HepG2 (cell line): ENCODE measurements at regions not wholly inside any gene's neighbourhood (a gene's known extent, or its start where the extent isn't known, plus 50 kb on each side); places are given as distances from the start of the nearest gene placed in this dataset.

Experiments
- ATAC-seq: fragments of 200-7000 bp; cut with Tn5 transposase; 3 replicates; pipeline ENCODE4 v1.9.1; 2020; ENCODE audit warnings: mild to moderate bottlenecking, moderate library complexity
- BruUV-seq: library from RNA; stranded (reverse); fragments of 400-500 nt; replicated peaks from 2 replicates; lab custom pipeline; 2021; lab: Mats Ljungman, UMichigan
- CTCF ChIA-PET: fragments of 300-600 bp; formaldehyde crosslinking; extraction: SDS; loops from one replicate; lab custom pipeline; 2021; ENCODE audit warnings: low total read pairs, inconsistent platforms, low intra/inter-chr PET ratio; lab: Yijun Ruan, JAX
- POLR2A ChIA-PET: fragments of 350-600 bp; sonication (Branson Sonifier 250); formaldehyde crosslinking; loops from one replicate; lab custom pipeline; 2020; ENCODE audit warnings: antibody characterized with exemption, inconsistent platforms; lab: Yijun Ruan, JAX
- DNase-seq: peaks from one replicate; pipeline ENCODE4 v3.0.0-alpha.2; 2015; ENCODE audit warnings: low spot score
- FAIRE-seq: peaks from 3 replicates; lab custom pipeline; 2011; peaks lifted over from hg19 to GRCh38; lab: Jason Lieb, UNC
- H2AFZ ChIP-seq: one replicate; pipeline ENCODE4 v1.6.1; 2011; ENCODE audit warnings: low read length, inconsistent platforms
- H3K27ac ChIP-seq: fragments of 300-600 bp; 3 replicates; pipeline ENCODE4 v1.8.0; 2011; ENCODE audit warnings: mixed run types, mild to moderate bottlenecking, mixed read lengths, low read length, inconsistent platforms; ENCODE audit not compliant: insufficient read depth; ENCODE audit errors: extremely low read length
- H3K27me3 ChIP-seq, 2 experiments: fragments of 200-600 bp in 1 of 2; 2 replicates in 1 of 2; 3 replicates in 1 of 2; pipeline versions ENCODE4 v1.6.0 to v1.8.0; 2011; ENCODE audit warnings: low read length in 2 of 2, mild to moderate bottlenecking in 2 of 2, moderate library complexity in 2 of 2, inconsistent platforms in 1 of 2; ENCODE audit not compliant: insufficient read depth in 2 of 2, control insufficient read depth in 1 of 2
- H3K36me3 ChIP-seq, 2 experiments: fragments of 200-600 bp in 1 of 2; replicated peaks in 1 of 2; 2 replicates in 1 of 2; 3 replicates in 1 of 2; pipeline versions ENCODE4 v1.5.1 to v1.8.0; 2011; ENCODE audit warnings: low read length in 2 of 2, inconsistent platforms in 1 of 2; ENCODE audit not compliant: insufficient read depth in 2 of 2, control insufficient read depth in 1 of 2
- H3K4me1 ChIP-seq: 2 replicates; pipeline ENCODE4 v1.5.1; 2012; ENCODE audit warnings: low read length, inconsistent platforms; ENCODE audit not compliant: insufficient read depth
- H3K4me2 ChIP-seq: 2 replicates; pipeline ENCODE4 v1.6.0; 2011; ENCODE audit warnings: low read depth, low read length, inconsistent platforms
- H3K4me3 ChIP-seq, 3 experiments: fragments of 200-600 bp in 1 of 3; sonication (generic), shearing (Covaris generic) in 1 of 3; replicated peaks in 1 of 3; 2 replicates each; pipeline ENCODE4 v1.5.1; 2011 to 2016; ENCODE audit warnings: low read length in 3 of 3, inconsistent platforms in 2 of 3, low read depth in 2 of 3, mild to moderate bottlenecking in 2 of 3, control low read depth in 1 of 3, mixed read lengths in 1 of 3; ENCODE audit not compliant: insufficient read depth in 1 of 3
- H3K79me2 ChIP-seq: one replicate; pipeline ENCODE4 v1.6.1; 2011; ENCODE audit warnings: low read length, inconsistent platforms; ENCODE audit not compliant: insufficient read depth
- H3K9ac ChIP-seq: 2 replicates; pipeline ENCODE4 v1.6.0; 2011; ENCODE audit warnings: mild to moderate bottlenecking, low read depth, low read length, inconsistent platforms; ENCODE audit not compliant: insufficient read depth
- H3K9me3 ChIP-seq: 2 replicates; pipeline ENCODE4 v1.5.1; 2012; ENCODE audit warnings: mild to moderate bottlenecking, low read length
- H4K20me1 ChIP-seq: 2 replicates; pipeline ENCODE4 v1.6.0; 2011; ENCODE audit warnings: inconsistent platforms, mild to moderate bottlenecking, low read length, moderate library complexity; ENCODE audit not compliant: insufficient read depth
- ARID4A ChIP-seq: sonication (generic); formaldehyde crosslinking; IDR thresholded peaks from 2 replicates; pipeline ENCODE4 v1.5.0; 2020; ENCODE audit warnings: mild to moderate bottlenecking, missing genetic modification reagents, borderline replicate concordance
- CC2D1A ChIP-seq: sonication (generic); formaldehyde crosslinking; IDR thresholded peaks from 2 replicates; pipeline ENCODE4 v1.8.1; 2023; ENCODE audit warnings: mild to moderate bottlenecking, missing genetic modification reagents
- GTF2F1 ChIP-seq: fragments of 150-350 bp; IDR thresholded peaks from 2 replicates; pipeline ENCODE4 v1.6.1; 2014; ENCODE audit warnings: low read length
- PBX2 ChIP-seq: IDR thresholded peaks from 2 replicates; pipeline ENCODE4 v1.6.1; 2016; ENCODE audit warnings: control low read depth
- PLSCR1 ChIP-seq: sonication (generic); formaldehyde crosslinking; IDR thresholded peaks from 2 replicates; pipeline ENCODE4 v1.5.0; 2020; ENCODE audit warnings: missing genetic modification reagents, mild to moderate bottlenecking, borderline replicate concordance
- WGBS: methylation state at CpG from one replicate; pipeline ENCODE4 v1.1.6; 2017; ENCODE audit warnings: low lambda C conversion rate; 5-methylcytosine and 5-hydroxymethylcytosine counted together
- in situ Hi-C: cut with HindIII; loops from 2 replicates; pipeline ENCODE4 v1.10.0; 2017; ENCODE audit warnings: low pct_unique_long_range_greater_than_20kb; ENCODE audit not compliant: extremely low pct_ligation_motif_present
- intact Hi-C: fragments of 100-400 bp; cut with micrococcal nuclease; formaldehyde crosslinking; loops from one replicate; pipeline ENCODE4 v1.10.0; 2022; ENCODE audit not compliant: unreplicated experiment
- TF ChIP-seq, protein P1 (sequence below): sonication (generic); formaldehyde crosslinking; IDR thresholded peaks from 2 replicates; pipeline ENCODE4 v1.4.0; 2020; ENCODE audit warnings: missing genetic modification reagents
- TF ChIP-seq, protein P2 (sequence below): sonication (generic); formaldehyde crosslinking; IDR thresholded peaks from 2 replicates; pipeline ENCODE4 v1.5.0; 2020; ENCODE audit warnings: missing genetic modification reagents

- H3K4me1 ChIP-seq: peaks cover 10% of the 10 kb centered on the region
- H3K27ac ChIP-seq: no peak overlapping the region
- in situ Hi-C loops: no loop called here
- H3K9me3 ChIP-seq: no peaks in the 10 kb centered on the region
- intact Hi-C loops: no loop called here
- no peak for FAIRE-seq
- no peak for TF ChIP-seq ARID4A (CRISPR knock-in tag)
- no peak for TF ChIP-seq CC2D1A
- no peak for TF ChIP-seq PLSCR1 (CRISPR knock-in tag)
- TF ChIP-seq PBX2 (CRISPR knock-in tag): no peak
- TF ChIP-seq GTF2F1: no peak
- TF ChIP-seq, protein P1, sequence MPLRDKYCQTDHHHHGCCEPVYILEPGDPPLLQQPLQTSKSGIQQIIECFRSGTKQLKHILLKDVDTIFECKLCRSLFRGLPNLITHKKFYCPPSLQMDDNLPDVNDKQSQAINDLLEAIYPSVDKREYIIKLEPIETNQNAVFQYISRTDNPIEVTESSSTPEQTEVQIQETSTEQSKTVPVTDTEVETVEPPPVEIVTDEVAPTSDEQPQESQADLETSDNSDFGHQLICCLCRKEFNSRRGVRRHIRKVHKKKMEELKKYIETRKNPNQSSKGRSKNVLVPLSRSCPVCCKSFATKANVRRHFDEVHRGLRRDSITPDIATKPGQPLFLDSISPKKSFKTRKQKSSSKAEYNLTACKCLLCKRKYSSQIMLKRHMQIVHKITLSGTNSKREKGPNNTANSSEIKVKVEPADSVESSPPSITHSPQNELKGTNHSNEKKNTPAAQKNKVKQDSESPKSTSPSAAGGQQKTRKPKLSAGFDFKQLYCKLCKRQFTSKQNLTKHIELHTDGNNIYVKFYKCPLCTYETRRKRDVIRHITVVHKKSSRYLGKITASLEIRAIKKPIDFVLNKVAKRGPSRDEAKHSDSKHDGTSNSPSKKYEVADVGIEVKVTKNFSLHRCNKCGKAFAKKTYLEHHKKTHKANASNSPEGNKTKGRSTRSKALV (CRISPR knock-in tag): no peak
- TF ChIP-seq, protein P2, sequence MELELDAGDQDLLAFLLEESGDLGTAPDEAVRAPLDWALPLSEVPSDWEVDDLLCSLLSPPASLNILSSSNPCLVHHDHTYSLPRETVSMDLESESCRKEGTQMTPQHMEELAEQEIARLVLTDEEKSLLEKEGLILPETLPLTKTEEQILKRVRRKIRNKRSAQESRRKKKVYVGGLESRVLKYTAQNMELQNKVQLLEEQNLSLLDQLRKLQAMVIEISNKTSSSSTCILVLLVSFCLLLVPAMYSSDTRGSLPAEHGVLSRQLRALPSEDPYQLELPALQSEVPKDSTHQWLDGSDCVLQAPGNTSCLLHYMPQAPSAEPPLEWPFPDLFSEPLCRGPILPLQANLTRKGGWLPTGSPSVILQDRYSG: no peak
- TF ChIP-seq, all 625 proteins: peak for 0
- no peaks in the 10 kb centered on the region for H3K36me3 ChIP-seq
- POLR2A ChIA-PET: no interaction called here
- 57% methylated on average over 1 of the region's 1 CpG for WGBS
- H3K4me3 ChIP-seq: no peak overlapping the region
- H2AFZ ChIP-seq: no peak overlapping the region
- ATAC-seq: no peak
- no peak overlapping the region for H3K9ac ChIP-seq
- no peaks in the 10 kb centered on the region for H3K79me2 ChIP-seq
- DNase-seq: no peak
- no peaks in the 10 kb centered on the region for H4K20me1 ChIP-seq
- H3K27me3 ChIP-seq: no peaks in the 10 kb centered on the region
- CTCF ChIA-PET: no interaction called here
- no TSS peak for BruUV-seq
- no peak overlapping the region for H3K4me2 ChIP-seq
These were observed 126.6 kb upstream of the BCL6 start for GRCh38 chr3:187871848-187872247.
